Coronary artery (tissue), 2 donors: ENCODE measurements at regions not wholly inside any gene's neighbourhood (a gene's known extent, or its start where the extent isn't known, plus 50 kb on each side); places are given as distances from the start of the nearest gene placed in this dataset.

Source experiments
- DNase-seq: peaks from one replicate; pipeline ENCODE4 v3.0.0-alpha.2; 2017; ENCODE audit warnings: low spot score
- H3K27ac ChIP-seq, 2 donors: fragments of 200-600 bp; sonication (generic); one replicate each; pipeline ENCODE4 v1.5.1; 2016 to 2019
- H3K4me3 ChIP-seq: fragments of 200-600 bp; sonication (generic); 2 replicates; pipeline ENCODE4 v1.5.1; 2016; ENCODE audit warnings: mild to moderate bottlenecking, moderate library complexity
- TF ChIP-seq, protein P1 (sequence below): fragments of 200-600 bp; sonication (generic); IDR thresholded peaks from one replicate; pipeline ENCODE4 v1.5.1; 2019; ENCODE audit warnings: antibody characterized with exemption

DNA sequence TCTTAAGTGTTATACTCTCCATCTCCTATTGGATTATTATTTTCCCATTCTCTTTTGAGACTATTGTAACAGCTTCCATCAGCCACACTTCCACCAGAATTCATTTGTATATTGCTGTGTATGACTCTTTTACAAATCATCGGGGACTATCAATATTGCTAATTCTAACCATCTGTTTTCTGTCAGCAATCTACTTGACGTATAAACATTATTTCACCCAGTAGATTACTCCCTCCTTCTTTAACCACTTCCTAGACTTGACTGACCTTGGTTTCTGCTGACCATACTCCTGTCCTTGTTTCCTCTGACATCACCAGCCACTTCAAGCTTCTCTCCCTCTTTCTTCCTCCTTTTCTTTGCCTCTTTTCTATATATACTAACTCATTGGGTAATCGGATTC, 402.9 kb downstream of the PCDH18 start:
- Histone ChIP-seq H3K27ac (no peak overlapping the region), H3K4me3 (no peak overlapping the region)
- TF ChIP-seq, protein P1, sequence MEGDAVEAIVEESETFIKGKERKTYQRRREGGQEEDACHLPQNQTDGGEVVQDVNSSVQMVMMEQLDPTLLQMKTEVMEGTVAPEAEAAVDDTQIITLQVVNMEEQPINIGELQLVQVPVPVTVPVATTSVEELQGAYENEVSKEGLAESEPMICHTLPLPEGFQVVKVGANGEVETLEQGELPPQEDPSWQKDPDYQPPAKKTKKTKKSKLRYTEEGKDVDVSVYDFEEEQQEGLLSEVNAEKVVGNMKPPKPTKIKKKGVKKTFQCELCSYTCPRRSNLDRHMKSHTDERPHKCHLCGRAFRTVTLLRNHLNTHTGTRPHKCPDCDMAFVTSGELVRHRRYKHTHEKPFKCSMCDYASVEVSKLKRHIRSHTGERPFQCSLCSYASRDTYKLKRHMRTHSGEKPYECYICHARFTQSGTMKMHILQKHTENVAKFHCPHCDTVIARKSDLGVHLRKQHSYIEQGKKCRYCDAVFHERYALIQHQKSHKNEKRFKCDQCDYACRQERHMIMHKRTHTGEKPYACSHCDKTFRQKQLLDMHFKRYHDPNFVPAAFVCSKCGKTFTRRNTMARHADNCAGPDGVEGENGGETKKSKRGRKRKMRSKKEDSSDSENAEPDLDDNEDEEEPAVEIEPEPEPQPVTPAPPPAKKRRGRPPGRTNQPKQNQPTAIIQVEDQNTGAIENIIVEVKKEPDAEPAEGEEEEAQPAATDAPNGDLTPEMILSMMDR: no peak
- no peak for DNase-seq

DNA sequence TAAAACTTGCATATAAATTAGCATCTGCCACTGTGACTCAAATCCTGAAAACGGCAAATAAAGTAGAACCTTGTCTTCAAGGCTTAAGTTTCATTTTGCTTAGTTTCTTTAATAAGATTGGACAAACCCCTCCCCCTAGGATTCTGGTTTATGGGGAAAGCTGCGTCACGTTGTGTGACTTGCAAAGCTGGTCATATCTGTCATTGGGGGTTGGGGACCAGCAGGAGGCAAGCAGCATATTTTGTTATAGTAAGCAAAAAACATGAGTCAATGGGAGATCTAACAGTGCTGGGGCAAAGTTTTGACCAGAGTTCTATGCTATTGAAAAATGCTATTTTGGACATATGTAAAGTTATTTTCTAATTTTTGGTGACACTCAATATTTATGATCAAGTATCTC, 407.3 kb downstream of the PCDH18 start:
- TF ChIP-seq, protein P1: no peak
- Histone ChIP-seq H3K4me3 (peak overlapping the region; percentile 67), H3K27ac (no peak overlapping the region)
- no peak for DNase-seq

DNA sequence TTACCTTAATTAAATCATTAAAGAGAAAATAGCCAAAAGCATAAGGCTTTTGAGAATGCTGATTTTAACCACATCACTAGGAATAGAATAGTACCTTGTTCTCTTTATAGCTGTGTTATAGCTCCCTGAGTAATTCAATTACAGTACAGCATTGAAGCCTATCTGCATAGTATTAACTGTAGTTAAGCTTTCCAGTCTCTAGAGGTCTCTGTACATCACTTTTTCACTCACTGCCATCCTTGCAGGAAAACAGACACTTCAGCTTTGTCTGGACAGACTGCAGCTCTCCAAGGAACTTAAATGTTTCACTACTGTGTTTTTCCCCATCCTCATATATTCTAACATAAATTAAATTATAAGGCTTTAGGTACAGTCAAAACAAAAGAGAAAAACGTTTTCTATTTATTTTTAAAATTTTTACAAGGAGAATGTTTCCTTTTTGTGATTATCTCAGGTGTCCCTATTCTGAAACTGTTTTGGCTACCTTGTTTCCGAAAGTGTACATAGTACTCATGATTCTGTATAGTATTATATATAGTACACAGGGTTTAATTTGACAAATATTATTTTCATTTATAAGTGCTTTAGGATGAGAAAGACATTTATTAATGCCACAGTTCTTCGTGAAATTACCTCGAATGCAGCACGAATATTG, 407.9 kb downstream of the PCDH18 start:
- Histone ChIP-seq H3K27ac (no peak overlapping the region), H3K4me3 (peak overlapping the region; percentile 67)
- TF ChIP-seq, protein P1: no peak
- no peak for DNase-seq

DNA sequence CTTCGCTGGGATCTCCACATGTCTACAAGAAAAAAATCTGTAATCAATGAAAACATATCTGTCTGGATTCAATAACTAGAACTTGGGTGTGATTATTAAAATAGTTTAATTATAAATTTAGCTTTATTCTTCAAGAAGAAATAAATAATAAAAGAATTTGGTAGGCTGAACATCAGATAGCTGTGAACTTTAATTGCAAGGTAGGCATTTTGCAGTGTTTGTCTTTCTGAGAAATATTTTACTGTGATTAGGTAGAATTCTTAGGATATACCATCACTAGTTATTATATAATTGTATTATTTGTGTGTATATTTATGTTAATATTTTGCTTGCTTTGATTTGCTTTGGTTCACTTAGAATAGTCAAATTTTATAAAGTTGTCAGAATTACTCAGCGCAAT, 409.4 kb downstream of the PCDH18 start:
- no peak overlapping the region for H3K27ac ChIP-seq
- no peak for DNase-seq
- H3K4me3 ChIP-seq: no peak overlapping the region
- TF ChIP-seq, protein P1: no peak

DNA sequence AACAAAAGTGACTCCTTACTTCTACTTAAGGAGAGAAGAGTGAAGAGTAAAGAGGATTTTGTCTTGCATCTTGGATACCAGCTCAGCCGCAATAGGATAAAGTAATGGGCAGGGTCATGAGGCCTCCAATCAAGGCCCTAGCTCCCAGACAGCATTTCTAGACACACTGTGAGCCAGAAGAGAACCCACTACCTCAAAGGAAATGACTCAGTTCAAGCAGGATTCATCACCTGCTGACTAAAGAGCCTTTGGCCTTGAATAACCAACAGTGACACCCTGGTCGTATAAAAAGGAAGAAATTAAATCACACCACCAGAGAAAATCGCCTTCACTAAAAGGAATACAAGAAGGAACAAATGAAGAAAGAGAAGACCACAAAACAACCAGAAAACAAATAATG, 416.1 kb downstream of the PCDH18 start:
- TF ChIP-seq, protein P1: no peak
- no peak overlapping the region for H3K27ac ChIP-seq
- no peak overlapping the region for H3K4me3 ChIP-seq
- no peak for DNase-seq

DNA sequence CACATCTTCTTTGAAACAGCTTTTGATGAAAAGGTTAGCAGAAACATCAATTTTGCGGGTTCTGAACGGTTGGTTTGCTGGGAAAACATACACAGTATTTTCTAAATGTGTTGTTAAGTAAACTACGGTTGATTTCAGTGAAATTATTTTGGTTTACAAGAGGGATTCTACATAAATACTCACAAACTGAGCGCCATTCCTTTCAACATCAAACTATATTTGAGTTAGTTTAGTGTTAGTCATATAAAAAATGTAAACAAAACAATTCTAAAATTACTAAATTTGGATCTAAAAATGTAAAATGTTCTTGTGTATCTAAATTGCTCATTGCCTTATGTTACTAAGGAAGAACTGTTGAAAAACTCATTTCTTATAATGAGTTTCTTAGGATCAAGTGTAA, 425.6 kb downstream of the PCDH18 start:
- H3K27ac ChIP-seq: peak overlapping the region in 1 of 2 donors; percentile 58
- TF ChIP-seq, protein P1: no peak
- DNase-seq: no peak
- H3K4me3 ChIP-seq: no peak overlapping the region

DNA sequence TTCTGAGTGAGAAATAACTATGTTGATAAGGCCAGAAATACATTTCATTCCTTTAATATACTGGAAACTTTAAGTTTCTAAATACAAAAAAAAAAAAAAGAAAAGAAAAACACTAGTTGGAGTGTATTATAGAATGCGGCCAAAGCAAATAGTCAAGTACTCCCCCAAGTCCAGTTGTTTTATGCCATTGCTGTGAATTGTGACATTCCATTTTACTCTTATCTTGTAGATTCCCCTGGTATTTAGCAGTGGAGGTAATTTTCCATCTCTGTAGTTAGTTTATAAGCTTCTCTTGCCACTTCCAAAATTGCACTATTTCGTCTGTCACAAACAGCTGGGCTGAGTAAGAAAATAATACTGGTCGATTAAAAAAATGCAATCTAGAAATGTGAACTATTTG, 426.0 kb downstream of the PCDH18 start:
- peak overlapping the region in 1 of 2 donors; percentile 58 for H3K27ac ChIP-seq
- no peak overlapping the region for H3K4me3 ChIP-seq
- TF ChIP-seq, protein P1: no peak
- DNase-seq: no peak
